Bronchial epithelial cell (primary cell): ENCODE measurements at regions not wholly inside any gene's neighbourhood (a gene's known extent, or its start where the extent isn't known, plus 50 kb on each side); places are given as distances from the start of the nearest gene placed in this dataset.
"Not testable (repeated sequence)": the region's sequence is repeated elsewhere in the genome, so short reads cannot be mapped to it uniquely, and the experiment has no call there.

Experiments used
- DNase-seq: peaks from one replicate; pipeline ENCODE4 v3.0.0-alpha.2; 2010; ENCODE audit warnings: low read depth
- FAIRE-seq: peaks from 2 replicates; lab custom pipeline; 2011; peaks lifted over from hg19 to GRCh38; lab: Jason Lieb, UNC
- H3K27me3 ChIP-seq: 2 replicates; pipeline ENCODE4 v1.5.1; 2011; ENCODE audit warnings: low read length; ENCODE audit not compliant: control insufficient read depth, insufficient read depth
- H3K36me3 ChIP-seq: 2 replicates; pipeline ENCODE4 v1.5.1; 2011; ENCODE audit warnings: low read length; ENCODE audit not compliant: control insufficient read depth, insufficient read depth
- H3K4me3 ChIP-seq: 2 replicates; pipeline ENCODE4 v1.5.1; 2011; ENCODE audit warnings: mild to moderate bottlenecking, low read depth, low read length, control low read depth
- CTCF ChIP-seq: IDR thresholded peaks from 2 replicates; pipeline ENCODE4 v1.5.1; 2011; ENCODE audit warnings: mild to moderate bottlenecking, moderate library complexity, low read length, control low read depth, inconsistent platforms; ENCODE audit not compliant: insufficient read depth, severe bottlenecking

GRCh38 chr2:100704156-100704555 is 115.8 kb upstream of the NPAS2 start:
- TF ChIP-seq CTCF = no peak
- peak; percentile 32 for FAIRE-seq
- Histone ChIP-seq H3K27me3 (no peaks in the 10 kb centered on the region), H3K36me3 (no peaks in the 10 kb centered on the region), H3K4me3 (no peak overlapping the region)
- no peak for DNase-seq

GRCh38 chr2:100704711-100705110 is 115.2 kb upstream of the NPAS2 start:
- TF ChIP-seq CTCF = no peak
- Histone ChIP-seq H3K36me3 (no peaks in the 10 kb centered on the region), H3K4me3 (no peak overlapping the region), H3K27me3 (no peaks in the 10 kb centered on the region)
- DNase-seq = no peak
- FAIRE-seq = no peak

- no peak for TF ChIP-seq CTCF
- Histone ChIP-seq H3K4me3 (no peak overlapping the region), H3K36me3 (no peaks in the 10 kb centered on the region), H3K27me3 (no peaks in the 10 kb centered on the region)
- DNase-seq (peak; percentile 26), FAIRE-seq (no peak)
Observed at GRCh38 chr2:100707016-100707947, 112.7 kb upstream of the NPAS2 start.

- DNase-seq = no peak
- no peak for FAIRE-seq
- no peaks in the 10 kb centered on the region for H3K27me3 ChIP-seq
- no peaks in the 10 kb centered on the region for H3K36me3 ChIP-seq
- TF ChIP-seq CTCF = no peak
- H3K4me3 ChIP-seq = no peak overlapping the region
Observed at GRCh38 chr2:100708333-100708732, 111.6 kb upstream of the NPAS2 start.

GRCh38 chr2:100713106-100713505 is 106.8 kb upstream of the NPAS2 start:
- TF ChIP-seq CTCF = no peak
- DNase-seq (no peak), FAIRE-seq (no peak)

GRCh38 chr2:100714396-100715010 is 105.4 kb upstream of the NPAS2 start:
- not testable (repeated sequence) for H3K36me3 ChIP-seq, H3K4me3 ChIP-seq, H3K27me3 ChIP-seq, DNase-seq, FAIRE-seq

More at GRCh38 chr2:100713106-100713505, 106.8 kb upstream of the NPAS2 start:
- Histone ChIP-seq H3K36me3 (no peaks in the 10 kb centered on the region), H3K4me3 (no peak overlapping the region), H3K27me3 (no peaks in the 10 kb centered on the region)

- H3K27me3 ChIP-seq, H3K36me3 ChIP-seq, FAIRE-seq, DNase-seq, H3K4me3 ChIP-seq: not testable (repeated sequence)
Observed at GRCh38 chr2:100715861-100716260, 104.1 kb upstream of the NPAS2 start.
